Tibial nerve (tissue), 4 donors: ENCODE measurements at regions not wholly inside any gene's neighbourhood (a gene's known extent, or its start where the extent isn't known, plus 50 kb on each side); places are given as distances from the start of the nearest gene placed in this dataset. TPM values are rescaled to one million over a fixed set of nuclear protein-coding genes. Genes with fewer than 3 reads are reported as not detected.

Experiments
- DNase-seq, 2 donors: peaks; one replicate each; pipeline ENCODE4 v3.0.0-alpha.2; 2019; ENCODE audit warnings: low spot score in 2 of 2
- H3K27ac ChIP-seq, 4 donors: fragments of 200-600 bp; sonication (generic) in 3 of 4; one replicate each; pipeline ENCODE4 v1.5.1; 2017 to 2019; ENCODE audit warnings: mild to moderate bottlenecking in 1 of 4
- H3K27me3 ChIP-seq, 2 donors: fragments of 200-600 bp; sonication (generic) in 1 of 2; one replicate each; pipeline versions ENCODE4 v1.5.1 to v1.6.0; 2017 to 2019
- H3K36me3 ChIP-seq, 3 donors: fragments of 200-600 bp; sonication (generic); one replicate each; pipeline ENCODE4 v1.5.1; 2018 to 2019
- H3K4me1 ChIP-seq, 4 donors: fragments of 200-600 bp; sonication (generic) in 3 of 4; one replicate each; pipeline ENCODE4 v1.5.1; 2017 to 2019
- H3K4me3 ChIP-seq, 4 donors: fragments of 200-600 bp; sonication (generic) in 3 of 4; one replicate each; pipeline ENCODE4 v1.5.1; 2017 to 2019; ENCODE audit warnings: mild to moderate bottlenecking in 1 of 4, moderate library complexity in 1 of 4
- H3K9me3 ChIP-seq, 4 donors: fragments of 200-600 bp; sonication (generic) in 3 of 4; one replicate each; pipeline ENCODE4 v1.5.1; 2017 to 2019
- CTCF ChIP-seq, 5 experiments: fragments of 200-600 bp in 3 of 5; fragments of 450-650 bp in 2 of 5; sonication (generic) in 3 of 5; IDR thresholded peaks; one replicate each; pipeline ENCODE4 v1.5.1; 2016 to 2019; ENCODE audit warnings: antibody characterized with exemption in 5 of 5, mild to moderate bottlenecking in 3 of 5, moderate library complexity in 2 of 5
- EP300 ChIP-seq, 2 donors: sonication (generic); formaldehyde crosslinking; IDR thresholded peaks; one replicate each; pipeline ENCODE4 v1.6.1; 2017; ENCODE audit warnings: antibody characterized with exemption in 2 of 2, mild to moderate bottlenecking in 1 of 2
- POLR2A ChIP-seq, 2 donors: fragments of 450-650 bp; IDR thresholded peaks; one replicate each; pipeline ENCODE4 v1.6.1; 2017; ENCODE audit warnings: antibody characterized with exemption in 2 of 2, mild to moderate bottlenecking in 2 of 2, moderate library complexity in 2 of 2
- WGBS, 2 donors: methylation state at CpG; one replicate each; pipeline ENCODE4 v1.1.5; 2018; 5-methylcytosine and 5-hydroxymethylcytosine counted together
- small RNA-seq: library from RNA; depleted of rRNA; stranded (forward); fragments of <200 nt; gene quantifications from one replicate; pipeline ENCODE3, GENCODE V24; 2016

GRCh38 chr5:20434786-20435185 is 446.8 kb upstream of the CDH18 start:
- TF ChIP-seq POLR2A (IDR thresholded peaks at IDR 0.05) = no peak
- no peak for TF ChIP-seq EP300 (IDR thresholded peaks at IDR 0.05)
- no peak for TF ChIP-seq CTCF (IDR thresholded peaks at IDR 0.05)
- Histone ChIP-seq H3K4me1 (no peaks in the 10 kb centered on the region), H3K9me3 (no peaks in the 10 kb centered on the region), H3K36me3 (no peaks in the 10 kb centered on the region), H3K27ac (no peak overlapping the region), H3K4me3 (no peak overlapping the region), H3K27me3 (no peaks in the 10 kb centered on the region)
- WGBS, 2 donors = 77 to 86% methylated on average over 3 of the region's 3 CpGs
- DNase-seq = no peak

- TF ChIP-seq EP300 (IDR thresholded peaks at IDR 0.05) = no peak
- no peak for TF ChIP-seq CTCF (IDR thresholded peaks at IDR 0.05)
- TF ChIP-seq POLR2A (IDR thresholded peaks at IDR 0.05) = no peak
- H3K9me3 ChIP-seq = no peaks in the 10 kb centered on the region
Observed at GRCh38 chr5:20420991-20421595, 433.1 kb upstream of the CDH18 start.

More at GRCh38 chr5:20420991-20421595, 433.1 kb upstream of the CDH18 start:
- Histone ChIP-seq H3K4me1 (no peaks in the 10 kb centered on the region), H3K27ac (no peak overlapping the region), H3K27me3 (no peaks in the 10 kb centered on the region), H3K4me3 (no peak overlapping the region), H3K36me3 (no peaks in the 10 kb centered on the region)
- 57 to 60% methylated on average over 4 of the region's 4 CpGs for WGBS, 2 donors
- no peak for DNase-seq

Small RNA genes lying in the stretch of these regions (small RNA-seq; reads per million reads assigned to genes)
- not detected for gene AC091946.2
- not detected for gene AC140172.1
